Cardiac muscle cell (in vitro differentiated cells and primary cell): ENCODE measurements at regions not wholly inside any gene's neighbourhood (a gene's known extent, or its start where the extent isn't known, plus 50 kb on each side); places are given as distances from the start of the nearest gene placed in this dataset.

Source experiments
- DNase-seq, 2 donors: peaks; one replicate each; pipeline versions ENCODE4 v3.0.0 to v3.0.0-alpha.2; 2010 to 2017; ENCODE audit warnings: low read depth in 1 of 2, low spot score in 1 of 2
- H3K27ac ChIP-seq: fragments of 200-600 bp; sonication (generic); 2 replicates; pipeline ENCODE4 v1.5.1; 2016
- H3K27me3 ChIP-seq: fragments of 200-600 bp; sonication (generic); 2 replicates; pipeline ENCODE4 v1.6.0; 2016; ENCODE audit warnings: control low read depth
- H3K36me3 ChIP-seq: fragments of 200-600 bp; sonication (generic); 2 replicates; pipeline ENCODE4 v1.5.1; 2016; ENCODE audit warnings: control low read depth
- H3K4me1 ChIP-seq: fragments of 200-600 bp; sonication (generic); 2 replicates; pipeline ENCODE4 v1.8.1; 2017; ENCODE audit warnings: low read depth, mild to moderate bottlenecking, mixed run types
- H3K4me3 ChIP-seq: fragments of 200-600 bp; sonication (generic); 2 replicates; pipeline ENCODE4 v1.5.1; 2016; ENCODE audit warnings: mild to moderate bottlenecking
- H3K9me3 ChIP-seq: fragments of 200-600 bp; sonication (generic); 2 replicates; pipeline ENCODE4 v1.5.1; 2017; ENCODE audit warnings: low read depth, mild to moderate bottlenecking, control low read depth
- TF ChIP-seq, protein P1 (sequence below): IDR thresholded peaks from 2 replicates; pipeline ENCODE4 v1.5.1; 2012; ENCODE audit warnings: low read depth, mild to moderate bottlenecking, low read length

DNA sequence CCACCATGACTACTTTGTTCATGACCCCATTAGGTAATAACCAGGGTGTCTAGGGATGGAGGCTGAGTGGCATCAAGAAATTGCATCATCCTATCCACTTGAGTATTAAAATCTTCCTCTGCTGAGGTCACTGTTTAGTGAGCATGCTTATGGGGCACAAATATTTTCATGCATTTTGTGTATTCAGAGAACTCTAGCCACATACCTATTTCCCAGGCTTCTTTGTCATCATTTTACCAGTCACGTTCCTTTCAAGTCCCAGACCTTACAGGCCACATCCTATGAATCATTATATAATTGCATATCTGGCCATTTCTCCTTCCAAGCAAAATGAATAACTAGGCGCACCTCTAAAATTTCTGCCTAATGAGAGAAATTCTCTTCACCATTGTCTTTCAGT, 1882.9 kb upstream of the AGA start:
- no peaks in the 10 kb centered on the region for H3K9me3 ChIP-seq
- no peaks in the 10 kb centered on the region for H3K4me1 ChIP-seq
- DNase-seq = no peak
- TF ChIP-seq, protein P1, sequence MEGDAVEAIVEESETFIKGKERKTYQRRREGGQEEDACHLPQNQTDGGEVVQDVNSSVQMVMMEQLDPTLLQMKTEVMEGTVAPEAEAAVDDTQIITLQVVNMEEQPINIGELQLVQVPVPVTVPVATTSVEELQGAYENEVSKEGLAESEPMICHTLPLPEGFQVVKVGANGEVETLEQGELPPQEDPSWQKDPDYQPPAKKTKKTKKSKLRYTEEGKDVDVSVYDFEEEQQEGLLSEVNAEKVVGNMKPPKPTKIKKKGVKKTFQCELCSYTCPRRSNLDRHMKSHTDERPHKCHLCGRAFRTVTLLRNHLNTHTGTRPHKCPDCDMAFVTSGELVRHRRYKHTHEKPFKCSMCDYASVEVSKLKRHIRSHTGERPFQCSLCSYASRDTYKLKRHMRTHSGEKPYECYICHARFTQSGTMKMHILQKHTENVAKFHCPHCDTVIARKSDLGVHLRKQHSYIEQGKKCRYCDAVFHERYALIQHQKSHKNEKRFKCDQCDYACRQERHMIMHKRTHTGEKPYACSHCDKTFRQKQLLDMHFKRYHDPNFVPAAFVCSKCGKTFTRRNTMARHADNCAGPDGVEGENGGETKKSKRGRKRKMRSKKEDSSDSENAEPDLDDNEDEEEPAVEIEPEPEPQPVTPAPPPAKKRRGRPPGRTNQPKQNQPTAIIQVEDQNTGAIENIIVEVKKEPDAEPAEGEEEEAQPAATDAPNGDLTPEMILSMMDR = no peak
- no peak overlapping the region for H3K27ac ChIP-seq
- H3K27me3 ChIP-seq = no peaks in the 10 kb centered on the region
- H3K36me3 ChIP-seq = no peaks in the 10 kb centered on the region
- H3K4me3 ChIP-seq = no peak overlapping the region

DNA sequence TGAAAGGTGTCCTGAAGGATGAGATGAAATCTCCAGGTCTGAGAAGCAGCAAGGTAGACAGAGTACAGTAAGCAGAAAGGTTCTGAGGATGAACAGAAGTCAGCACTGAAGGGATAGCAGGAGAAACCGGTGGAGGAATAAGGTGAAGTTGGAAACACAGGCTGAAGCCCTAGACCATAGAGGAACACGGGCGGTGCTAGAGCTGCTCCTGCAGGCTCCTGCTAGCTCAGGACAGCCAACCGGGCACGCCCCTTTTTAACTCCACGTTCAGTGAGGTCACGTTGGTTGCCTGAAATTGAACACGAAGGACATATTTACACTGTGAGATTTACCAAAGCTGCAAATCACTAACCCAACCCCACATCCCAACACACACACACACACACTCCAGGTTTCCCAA, 1886.4 kb upstream of the AGA start:
- no peaks in the 10 kb centered on the region for H3K27me3 ChIP-seq
- H3K4me3 ChIP-seq = no peak overlapping the region
- DNase-seq = no peak
- no peaks in the 10 kb centered on the region for H3K9me3 ChIP-seq
- TF ChIP-seq, protein P1 = no peak
- H3K27ac ChIP-seq = no peak overlapping the region
- H3K4me1 ChIP-seq = no peaks in the 10 kb centered on the region
- no peaks in the 10 kb centered on the region for H3K36me3 ChIP-seq

DNA sequence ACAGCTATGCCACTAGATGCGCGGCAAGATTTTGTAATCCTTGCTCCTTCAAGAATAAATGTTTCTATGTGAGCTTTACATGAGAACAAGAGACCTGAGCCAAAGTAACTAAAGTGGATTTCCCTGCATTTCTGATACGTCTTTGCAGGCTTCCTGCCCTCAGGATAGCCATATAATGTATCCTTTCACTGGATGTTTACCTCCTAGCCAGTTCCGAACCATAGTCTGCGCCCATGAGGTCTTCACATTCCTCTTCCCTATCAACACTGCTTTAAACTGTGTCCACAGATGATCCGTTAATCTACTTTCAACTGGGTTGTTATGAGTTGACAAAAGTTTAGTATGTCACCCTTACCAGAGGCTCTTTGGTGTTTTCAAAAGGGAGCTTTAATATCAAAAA, 1889.1 kb upstream of the AGA start:
- TF ChIP-seq, protein P1 = no peak
- DNase-seq = no peak
- H3K4me1 ChIP-seq = no peaks in the 10 kb centered on the region
- H3K4me3 ChIP-seq = no peak overlapping the region
- no peaks in the 10 kb centered on the region for H3K27me3 ChIP-seq
- no peaks in the 10 kb centered on the region for H3K36me3 ChIP-seq
- no peaks in the 10 kb centered on the region for H3K9me3 ChIP-seq
- no peak overlapping the region for H3K27ac ChIP-seq

DNA sequence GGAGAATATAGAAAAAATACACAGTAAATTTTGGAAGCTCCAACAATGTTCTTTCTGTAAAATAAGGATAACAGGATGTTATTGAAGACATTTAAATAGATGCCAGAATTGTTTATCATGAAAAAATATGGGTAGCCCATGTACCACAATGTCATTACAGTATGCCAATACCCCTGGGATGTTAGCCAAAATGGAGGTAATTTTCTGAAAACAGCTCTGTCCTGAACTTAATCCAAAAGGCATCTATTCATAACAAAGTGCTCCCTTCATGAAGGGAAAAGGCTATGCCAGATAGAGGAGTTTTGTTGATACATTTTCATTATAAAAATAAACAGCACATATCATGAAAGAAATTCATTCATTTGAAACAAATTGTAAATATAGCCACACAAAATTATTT, 1902.6 kb upstream of the AGA start:
- H3K4me3 ChIP-seq = no peak overlapping the region
- H3K27me3 ChIP-seq = no peaks in the 10 kb centered on the region
- TF ChIP-seq, protein P1 = no peak
- no peak for DNase-seq
- no peak overlapping the region for H3K27ac ChIP-seq
- no peaks in the 10 kb centered on the region for H3K4me1 ChIP-seq
- H3K9me3 ChIP-seq = no peaks in the 10 kb centered on the region
- no peaks in the 10 kb centered on the region for H3K36me3 ChIP-seq

DNA sequence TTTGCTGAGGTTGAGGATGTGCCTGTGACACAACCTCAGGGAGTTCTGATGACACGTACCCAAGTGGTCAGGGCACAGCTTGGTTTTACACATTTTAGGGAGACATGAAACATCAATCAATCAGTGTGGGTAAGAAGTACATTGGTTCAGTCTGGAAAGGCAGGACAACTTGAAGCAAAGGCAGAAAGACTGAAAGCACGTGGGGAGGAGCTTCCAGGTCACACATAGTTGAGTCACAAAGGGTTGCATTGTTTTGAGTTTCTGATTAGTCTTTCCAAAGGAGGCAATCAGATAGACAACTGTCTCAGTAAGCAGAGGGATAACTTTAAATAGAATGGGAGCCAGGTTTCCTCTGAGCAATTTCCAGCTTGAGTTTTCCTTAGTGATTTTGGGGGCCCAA, 1910.0 kb upstream of the AGA start:
- Histone ChIP-seq H3K4me3 (no peak overlapping the region), H3K27me3 (no peaks in the 10 kb centered on the region), H3K27ac (no peak overlapping the region), H3K36me3 (no peaks in the 10 kb centered on the region), H3K4me1 (peaks cover 4% of the 10 kb centered on the region), H3K9me3 (no peaks in the 10 kb centered on the region)
- DNase-seq = no peak
- TF ChIP-seq, protein P1 = no peak

DNA sequence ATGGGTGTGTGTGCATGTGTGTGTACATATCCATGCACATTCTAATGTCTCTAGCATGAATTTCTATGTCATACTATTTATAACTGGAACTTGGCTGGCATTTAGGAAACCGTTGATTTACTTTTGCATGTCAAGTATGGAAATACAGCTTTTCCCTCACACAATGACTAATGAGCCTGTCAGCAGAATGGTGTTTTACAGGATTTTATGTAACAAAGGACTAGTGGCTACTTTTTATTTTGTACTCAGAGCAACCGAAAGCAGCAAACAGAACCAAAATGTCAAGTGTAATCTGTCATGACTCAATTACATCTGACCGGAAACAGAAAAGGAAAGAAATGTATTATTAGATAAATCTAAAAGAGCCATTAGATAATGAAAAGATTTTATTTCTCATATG, 1911.5 kb upstream of the AGA start:
- peaks cover 4% of the 10 kb centered on the region for H3K4me1 ChIP-seq
- H3K4me3 ChIP-seq = no peak overlapping the region
- DNase-seq = no peak
- H3K27me3 ChIP-seq = no peaks in the 10 kb centered on the region
- TF ChIP-seq, protein P1 = no peak
- H3K27ac ChIP-seq = no peak overlapping the region
- H3K36me3 ChIP-seq = no peaks in the 10 kb centered on the region
- H3K9me3 ChIP-seq = no peaks in the 10 kb centered on the region
